Ishikawa (cell line): ENCODE measurements at regions not wholly inside any gene's neighbourhood (a gene's known extent, or its start where the extent isn't known, plus 50 kb on each side); places are given as distances from the start of the nearest gene placed in this dataset.

Source experiments
- CEBPB ChIP-seq: IDR thresholded peaks from 2 replicates; pipeline ENCODE4 v1.6.1; 2012
- CREB1 ChIP-seq: IDR thresholded peaks from 2 replicates; pipeline ENCODE4 v1.6.1; 2012; ENCODE audit warnings: low read depth
- EGR1 ChIP-seq: IDR thresholded peaks from 2 replicates; pipeline ENCODE4 v1.6.1; 2012
- EP300 ChIP-seq: IDR thresholded peaks from 2 replicates; pipeline ENCODE4 v1.6.1; 2012; ENCODE audit warnings: borderline replicate concordance
- FOXM1 ChIP-seq: IDR thresholded peaks from 2 replicates; pipeline ENCODE4 v1.6.1; 2012; ENCODE audit warnings: low read depth, borderline replicate concordance
- MAX ChIP-seq: IDR thresholded peaks from 2 replicates; pipeline ENCODE4 v1.6.1; 2012
- NFIC ChIP-seq: IDR thresholded peaks from 2 replicates; pipeline ENCODE4 v1.6.1; 2012
- RAD21 ChIP-seq: IDR thresholded peaks from 2 replicates; pipeline ENCODE4 v1.6.1; 2012; ENCODE audit warnings: low read depth
- REST ChIP-seq: IDR thresholded peaks from 2 replicates; pipeline ENCODE4 v1.6.1; 2012; ENCODE audit warnings: low read depth, mild to moderate bottlenecking
- TAF1 ChIP-seq: IDR thresholded peaks from 2 replicates; pipeline ENCODE4 v1.6.1; 2012; ENCODE audit warnings: low read depth, mild to moderate bottlenecking
- TCF12 ChIP-seq: IDR thresholded peaks from 2 replicates; pipeline ENCODE4 v1.6.1; 2012; ENCODE audit warnings: low read depth
- TEAD4 ChIP-seq: IDR thresholded peaks from 2 replicates; pipeline ENCODE4 v1.6.1; 2012
- USF1 ChIP-seq: IDR thresholded peaks from 2 replicates; pipeline ENCODE4 v1.6.1; 2012
- YY1 ChIP-seq: IDR thresholded peaks from 2 replicates; pipeline ENCODE4 v1.6.1; 2012; ENCODE audit warnings: low read depth
- ZBTB7A ChIP-seq: IDR thresholded peaks from 2 replicates; pipeline ENCODE4 v1.6.1; 2012; ENCODE audit warnings: low read depth

- TF ChIP-seq FOXM1 (no peak), EP300 (no peak)
Measured at GRCh38 chr3:20680990-20681628, 495.1 kb upstream of the SGO1 start.

- TF ChIP-seq MAX (no peak), USF1 (no peak), TEAD4 (no peak), CREB1 (no peak), FOXM1 (no peak), YY1 (no peak), NFIC (no peak), ZBTB7A (no peak), RAD21 (no peak), TAF1 (no peak), TCF12 (no peak), EGR1 (no peak), REST (no peak), EP300 (no peak), CEBPB (no peak)
Measured at GRCh38 chr3:20673866-20674265, 487.9 kb upstream of the SGO1 start.

- TF ChIP-seq YY1 (no peak), USF1 (no peak), CREB1 (no peak), CEBPB (no peak), MAX (no peak), EGR1 (no peak), FOXM1 (no peak), TEAD4 (no peak), REST (no peak), RAD21 (no peak), EP300 (no peak), ZBTB7A (no peak), TAF1 (no peak)
Measured at GRCh38 chr3:20669675-20670074, 483.7 kb upstream of the SGO1 start.

- TF ChIP-seq REST (no peak), TAF1 (no peak), TEAD4 (no peak), NFIC (no peak), EGR1 (no peak), TCF12 (no peak), RAD21 (no peak), FOXM1 (no peak), EP300 (no peak), CREB1 (no peak), CEBPB (no peak), MAX (no peak), USF1 (no peak), YY1 (no peak), ZBTB7A (no peak)
Measured at GRCh38 chr3:20669184-20669583, 483.2 kb upstream of the SGO1 start.
